Kidney (tissue), 13 donors: ENCODE measurements at regions not wholly inside any gene's neighbourhood (a gene's known extent, or its start where the extent isn't known, plus 50 kb on each side); places are given as distances from the start of the nearest gene placed in this dataset.

Source experiments
- DNase-seq, 5 donors: peaks; one replicate each; pipeline ENCODE4 v3.0.0-alpha.2; 2013 to 2020
- FAIRE-seq: peaks from 2 replicates; lab custom pipeline; 2012; peaks lifted over from hg19 to GRCh38; lab: Jason Lieb, UNC
- H3K27ac ChIP-seq, 2 donors: one replicate each; pipeline ENCODE4 v1.7.0; 2013; ENCODE audit warnings: low read depth in 2 of 2, low read length in 2 of 2, inconsistent platforms in 1 of 2
- H3K27me3 ChIP-seq: one replicate; pipeline ENCODE4 v1.7.1; 2013; ENCODE audit warnings: low read length, inconsistent platforms; ENCODE audit not compliant: control insufficient read depth, insufficient read depth
- H3K36me3 ChIP-seq, 3 donors: one replicate each; pipeline versions ENCODE4 v1.7.0 to v1.7.1; 2013; ENCODE audit warnings: low read length in 3 of 3, control low read depth in 1 of 3, inconsistent platforms in 1 of 3; ENCODE audit not compliant: insufficient read depth in 3 of 3, control insufficient read depth in 2 of 3
- H3K4me1 ChIP-seq, 3 donors: one replicate each; pipeline versions ENCODE4 v1.7.0 to v1.7.1; 2013; ENCODE audit warnings: low read length in 3 of 3, inconsistent platforms in 1 of 3, low read depth in 1 of 3; ENCODE audit not compliant: control insufficient read depth in 2 of 3, insufficient read depth in 2 of 3
- H3K4me3 ChIP-seq, 3 donors: one replicate each; pipeline versions ENCODE4 v1.7.0 to v1.8.1; 2013; ENCODE audit warnings: low read length in 3 of 3, control low read depth in 1 of 3, inconsistent platforms in 1 of 3
- H3K9ac ChIP-seq, 3 donors: one replicate each; pipeline versions ENCODE4 v1.7.0 to v1.7.1; 2013; ENCODE audit warnings: low read length in 3 of 3, control low read depth in 1 of 3, inconsistent platforms in 1 of 3
- H3K9me3 ChIP-seq, 3 donors: one replicate each; pipeline versions ENCODE4 v1.7.0 to v1.7.1; 2013; ENCODE audit warnings: low read length in 3 of 3, control low read depth in 1 of 3, inconsistent platforms in 1 of 3; ENCODE audit not compliant: control insufficient read depth in 2 of 3, insufficient read depth in 1 of 3
- intact Hi-C: fragments of 100-400 bp; cut with DNase I; formaldehyde crosslinking; loops from one replicate; pipeline ENCODE4 v1.11.1; 2022
- TF ChIP-seq, protein P1 (sequence below): IDR thresholded peaks from 3 replicates; pipeline ENCODE4 v1.5.1; 2012; ENCODE audit warnings: mild to moderate bottlenecking, moderate library complexity, borderline replicate concordance; ENCODE audit not compliant: insufficient read depth; ENCODE audit errors: extremely low read depth
- donor health status: control.
- donor health status: control.
- donor health status: control.
- donor health status: control.
- donor health status: control.
- donor health status: DM: yes; HTN: yes; CAD: no.
- donor health status: Normal renal cell carcinoma (clear cell type).

DNA sequence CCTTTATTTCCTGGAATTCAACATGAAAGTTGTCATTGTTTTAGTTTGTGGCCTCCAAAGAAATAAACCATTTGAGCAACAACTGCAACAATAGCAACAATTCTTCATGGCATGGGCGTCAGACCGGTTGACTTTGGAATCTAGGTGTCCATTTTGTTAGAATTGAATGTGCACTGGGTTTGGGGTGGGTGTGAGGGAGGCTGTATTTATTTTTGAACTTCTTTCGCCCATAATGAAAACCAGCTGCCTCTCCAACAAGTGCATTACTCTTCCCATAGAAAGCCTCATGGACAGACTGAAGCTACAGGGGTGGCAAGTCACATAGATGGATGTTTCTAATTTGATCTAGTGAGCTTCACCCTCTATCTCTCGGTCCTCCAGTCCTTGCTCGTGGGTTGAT, 85.4 kb downstream of the ADAMTS15 start:
- Histone ChIP-seq H3K4me1 (peaks cover 5 to 16% (median 13%) of the 10 kb centered on the region in 3 donors), H3K27me3 (no peaks in the 10 kb centered on the region), H3K4me3 (no peak overlapping the region), H3K27ac (no peak overlapping the region), H3K9me3 (no peaks in the 10 kb centered on the region), H3K9ac (no peak overlapping the region), H3K36me3 (no peaks in the 10 kb centered on the region)
- TF ChIP-seq, protein P1, sequence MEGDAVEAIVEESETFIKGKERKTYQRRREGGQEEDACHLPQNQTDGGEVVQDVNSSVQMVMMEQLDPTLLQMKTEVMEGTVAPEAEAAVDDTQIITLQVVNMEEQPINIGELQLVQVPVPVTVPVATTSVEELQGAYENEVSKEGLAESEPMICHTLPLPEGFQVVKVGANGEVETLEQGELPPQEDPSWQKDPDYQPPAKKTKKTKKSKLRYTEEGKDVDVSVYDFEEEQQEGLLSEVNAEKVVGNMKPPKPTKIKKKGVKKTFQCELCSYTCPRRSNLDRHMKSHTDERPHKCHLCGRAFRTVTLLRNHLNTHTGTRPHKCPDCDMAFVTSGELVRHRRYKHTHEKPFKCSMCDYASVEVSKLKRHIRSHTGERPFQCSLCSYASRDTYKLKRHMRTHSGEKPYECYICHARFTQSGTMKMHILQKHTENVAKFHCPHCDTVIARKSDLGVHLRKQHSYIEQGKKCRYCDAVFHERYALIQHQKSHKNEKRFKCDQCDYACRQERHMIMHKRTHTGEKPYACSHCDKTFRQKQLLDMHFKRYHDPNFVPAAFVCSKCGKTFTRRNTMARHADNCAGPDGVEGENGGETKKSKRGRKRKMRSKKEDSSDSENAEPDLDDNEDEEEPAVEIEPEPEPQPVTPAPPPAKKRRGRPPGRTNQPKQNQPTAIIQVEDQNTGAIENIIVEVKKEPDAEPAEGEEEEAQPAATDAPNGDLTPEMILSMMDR: no peak
- FAIRE-seq (no peak), DNase-seq (peak in 1 of 5 donors; percentile 25)
- intact Hi-C loops: no loop called here

DNA sequence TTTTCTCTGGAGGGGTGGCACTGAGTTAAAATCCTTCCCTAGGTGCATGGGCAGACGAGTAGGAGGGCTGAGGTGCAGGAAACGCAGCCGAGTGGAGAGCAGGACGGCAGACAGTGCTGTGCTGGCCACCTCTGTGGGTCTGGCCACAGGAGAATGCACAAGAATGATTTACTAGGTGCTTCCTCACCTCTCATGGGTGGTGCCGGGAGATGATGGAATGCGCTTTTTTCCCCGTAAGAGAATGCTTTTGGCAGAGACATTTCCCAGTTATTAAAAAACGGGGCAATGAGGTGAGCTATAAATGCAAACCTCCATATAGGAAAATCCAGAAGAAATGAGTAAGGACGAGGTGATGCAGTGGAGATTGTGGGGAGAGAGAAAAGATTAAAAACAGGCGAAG, 86.1 kb downstream of the ADAMTS15 start:
- Histone ChIP-seq H3K4me1 (peaks cover 5 to 16% (median 13%) of the 10 kb centered on the region in 3 donors), H3K9ac (no peak overlapping the region)
- peak in 3 of 5 donors; percentile 50 to 67 (median 57) for DNase-seq

DNA sequence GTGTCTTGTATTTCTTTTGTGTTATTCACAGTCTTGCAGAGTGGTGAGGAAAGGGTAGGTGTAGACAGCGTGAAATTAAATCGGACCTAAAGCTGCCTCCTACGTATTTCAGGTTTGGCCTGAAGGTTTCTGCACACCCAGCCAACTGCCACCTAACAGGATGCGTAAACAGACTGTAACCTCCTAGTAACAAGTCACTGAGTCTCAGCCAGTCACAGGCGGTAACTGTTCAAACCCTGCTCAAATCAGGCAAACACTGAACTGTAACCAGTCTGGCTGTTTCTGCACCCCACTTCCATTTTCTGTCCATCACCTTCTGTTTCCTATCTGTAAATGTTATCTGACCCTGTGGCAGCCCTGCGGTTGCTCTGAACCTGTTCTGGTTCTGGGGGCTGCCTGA, 87.1 kb downstream of the ADAMTS15 start:
- intact Hi-C loops: no loop called here
- H3K4me3 ChIP-seq: no peak overlapping the region
- H3K27me3 ChIP-seq: no peaks in the 10 kb centered on the region
- no peaks in the 10 kb centered on the region for H3K9me3 ChIP-seq
- TF ChIP-seq, protein P1: no peak
- no peaks in the 10 kb centered on the region for H3K36me3 ChIP-seq
- no peak overlapping the region for H3K9ac ChIP-seq
- H3K4me1 ChIP-seq: peaks cover 5 to 16% (median 13%) of the 10 kb centered on the region in 3 donors
- peak in 4 of 5 donors; percentile 62 to 89 (median 76) for DNase-seq
- no peak overlapping the region for H3K27ac ChIP-seq
- no peak for FAIRE-seq

More for the DNA sequence above, 86.1 kb downstream of the ADAMTS15 start:
- Histone ChIP-seq H3K4me3 (no peak overlapping the region), H3K9me3 (no peaks in the 10 kb centered on the region), H3K27ac (no peak overlapping the region), H3K27me3 (no peaks in the 10 kb centered on the region), H3K36me3 (no peaks in the 10 kb centered on the region)
- TF ChIP-seq, protein P1: no peak
- intact Hi-C loops: no loop called here
- no peak for FAIRE-seq
